Heart right ventricle (tissue), 16 donors: ENCODE measurements at regions not wholly inside any gene's neighbourhood (a gene's known extent, or its start where the extent isn't known, plus 50 kb on each side); places are given as distances from the start of the nearest gene placed in this dataset.

ENCODE experiments used
- ATAC-seq, 8 donors: fragments of 200-7000 bp; cut with Tn5 transposase; one replicate each; pipeline ENCODE4 v1.9.1; 2020; ENCODE audit warnings: mild to moderate bottlenecking in 8 of 8, moderate library complexity in 8 of 8, moderate number of reproducible peaks in 1 of 8
- DNase-seq, 2 donors: peaks; one replicate each; pipeline ENCODE4 v3.0.0-alpha.2; 2020
- H3K27ac ChIP-seq, 10 donors: fragments of 200-600 bp; sonication (generic) in 2 of 10; one replicate each; pipeline versions ENCODE4 v1.5.0 to v1.8.0; 2020 to 2022; ENCODE audit warnings: mild to moderate bottlenecking in 3 of 10
- H3K27me3 ChIP-seq, 7 donors: fragments of 200-600 bp; one replicate each; pipeline ENCODE4 v1.8.0; 2021 to 2022; ENCODE audit warnings: mild to moderate bottlenecking in 2 of 7
- H3K36me3 ChIP-seq, 9 donors: fragments of 200-600 bp; sonication (generic) in 1 of 9; one replicate each; pipeline versions ENCODE4 v1.5.0 to v1.8.0; 2020 to 2022; ENCODE audit warnings: mild to moderate bottlenecking in 2 of 9
- H3K4me1 ChIP-seq, 9 donors: fragments of 200-600 bp; sonication (generic) in 1 of 9; one replicate each; pipeline versions ENCODE4 v1.5.0 to v1.8.0; 2020 to 2022; ENCODE audit warnings: mild to moderate bottlenecking in 4 of 9
- H3K4me3 ChIP-seq, 10 donors: fragments of 200-600 bp; sonication (generic) in 2 of 10; one replicate each; pipeline versions ENCODE4 v1.5.0 to v1.8.0; 2020 to 2022; ENCODE audit warnings: mild to moderate bottlenecking in 7 of 10, moderate library complexity in 2 of 10
- H3K9me3 ChIP-seq, 11 donors: fragments of 200-600 bp in 10 of 11; sonication (generic) in 2 of 11; one replicate each; pipeline versions ENCODE4 v1.5.0 to v1.8.0; 2013 to 2022; ENCODE audit warnings: mild to moderate bottlenecking in 2 of 11, control low read depth in 1 of 11, moderate library complexity in 1 of 11
- CTCF ChIP-seq, 9 donors: fragments of 200-600 bp; sonication (generic) in 2 of 9; IDR thresholded peaks; one replicate each; pipeline versions ENCODE4 v1.5.0 to v1.8.0; 2021 to 2022; ENCODE audit warnings: antibody characterized with exemption in 9 of 9, mild to moderate bottlenecking in 5 of 9, moderate library complexity in 1 of 9
- WGBS, 2 donors: extraction: QIAGEN DNeasy Blood & Tissue Kit; methylation state at CpG; one replicate each; pipeline ENCODE4 v1.1.7; 2013; ENCODE audit warnings: inconsistent platforms in 1 of 2; 5-methylcytosine and 5-hydroxymethylcytosine counted together
- intact Hi-C, 10 donors: fragments of 100-400 bp; cut with DNase I; formaldehyde crosslinking; loops; one replicate each; pipeline versions ENCODE4 v1.11.1 to v1.14.2; 2022
- donor health status: Arrhythmogenic right ventricular cardiomyopathy.
- donor health status: ischemic (EF 13 %, LVEDD 7.1; RV severe dilation, severe dysfunction).
- donor health status: healthy with polysubstance abuse.
- donor health status: DM: no; HTN: yes; CAD: no.
- donor health status: DM: no; HTN: no; CAD: no.
- donor health status: ischemic (EF 25% LVEDD 6.9; RV normal size, moderate dysfunction).
- donor health status: ischemic (EF 25% LVEDD 5.7; RV mildly dilated, moderate dysfunction).
- donor health status: healthy.
- donor health status: DM: yes; HTN: yes; CAD: no.
- donor health status: Ischemic cardiomyopathy.
- donor health status: ischemic (EF 35%, LVEDD 5.7; RV mildly dilated, moderate dysfunction).
- donor health status: nonischemic (EF 11% LVEDD 7.7; RV severe dilation, severe dysfunction).
- donor health status: DM: yes; HTN: yes; CAD: no.
- donor health status: PGD.
- donor health status: ischemic (EF 29% LVEDD 5.4; RV normal size, mild dysfunction).
- donor health status: nonischemic (EF 23%, LVEDD 6.1; RV moderate dilation, normal function).

GRCh38 chr22:26857169-26857568, 199.8 kb downstream of the MIAT start:
- H3K36me3 ChIP-seq, result no peaks in the 10 kb centered on the region
- 81 to 83% methylated on average over 5 of the region's 5 CpGs for WGBS, 2 donors

GRCh38 chr22:26860301-26860700, 202.9 kb downstream of the MIAT start:
- TF ChIP-seq CTCF (IDR thresholded peaks at IDR 0.05), result no peak
- Histone ChIP-seq H3K4me3 (no peak overlapping the region), H3K9me3 (peaks cover 0 to 6% (median 0%) of the 10 kb centered on the region in 11 donors), H3K27ac (no peak overlapping the region), H3K4me1 (no peaks in the 10 kb centered on the region), H3K36me3 (peaks cover 0 to 4% (median 0%) of the 10 kb centered on the region in 9 donors), H3K27me3 (no peaks in the 10 kb centered on the region)
- no peak for DNase-seq
- WGBS, 2 donors, result 95 to 96% methylated on average over 9 of the region's 9 CpGs
- ATAC-seq, result no peak
- intact Hi-C loops, result loop anchor here in 1 of 10 donors (10.0 kb wide), 1 partner anchor 56 kb away; no protein-coding TSS in a partner anchor

More at GRCh38 chr22:26857169-26857568, 199.8 kb downstream of the MIAT start:
- no peaks in the 10 kb centered on the region for H3K4me1 ChIP-seq
- no peak overlapping the region for H3K4me3 ChIP-seq
- H3K27me3 ChIP-seq, result no peaks in the 10 kb centered on the region
- DNase-seq, result no peak
- no peak for TF ChIP-seq CTCF (IDR thresholded peaks at IDR 0.05)
- no peak for ATAC-seq
- H3K27ac ChIP-seq, result no peak overlapping the region
- intact Hi-C loops, result loop anchor here in 1 of 10 donors (10.0 kb wide), 1 partner anchor 62 kb away; no protein-coding TSS in a partner anchor
- peaks cover 0 to 6% (median 0%) of the 10 kb centered on the region in 11 donors for H3K9me3 ChIP-seq

- H3K4me1 ChIP-seq, result no peaks in the 10 kb centered on the region
- no peaks in the 10 kb centered on the region for H3K27me3 ChIP-seq
- H3K4me3 ChIP-seq, result no peak overlapping the region
- peaks cover 0 to 24% (median 6%) of the 10 kb centered on the region in 11 donors for H3K9me3 ChIP-seq
- TF ChIP-seq CTCF (IDR thresholded peaks at IDR 0.05), result no peak
- H3K27ac ChIP-seq, result no peak overlapping the region
- no peak for ATAC-seq
- peaks cover 0 to 17% (median 0%) of the 10 kb centered on the region in 9 donors for H3K36me3 ChIP-seq
- intact Hi-C loops, result loop anchor here in 1 of 10 donors (10.0 kb wide), 1 partner anchor 60 kb away; no protein-coding TSS in a partner anchor
- no peak for DNase-seq
- WGBS, 2 donors, result 93 to 97% methylated on average over 1 of the region's 1 CpG
Observed at GRCh38 chr22:26865021-26865420, 207.6 kb downstream of the MIAT start.

DNA sequence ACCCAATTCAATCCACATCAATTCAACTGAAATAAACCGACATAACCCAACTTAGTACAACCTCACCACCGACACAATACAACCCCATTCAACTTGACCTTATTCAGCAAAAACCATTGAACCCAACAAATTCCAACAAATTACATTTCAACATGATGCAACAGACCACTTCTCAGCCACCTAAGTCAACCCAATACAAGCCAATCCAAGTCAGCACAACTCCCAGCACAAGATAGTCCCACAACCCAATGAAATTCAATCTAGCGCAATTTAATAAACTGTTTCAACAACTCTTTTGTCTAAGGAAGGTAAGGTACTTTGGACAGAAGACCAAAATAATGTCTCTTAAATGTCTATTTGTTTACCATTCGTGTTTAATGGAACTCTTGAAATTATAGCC, 226.0 kb downstream of the MIAT start:
- DNase-seq, result no peak
- ATAC-seq, result no peak
- no peaks in the 10 kb centered on the region for H3K27me3 ChIP-seq
- WGBS, 2 donors, result 95 to 97% methylated on average over 4 of the region's 4 CpGs
- no peaks in the 10 kb centered on the region for H3K36me3 ChIP-seq
- intact Hi-C loops, result no loop called here
- no peak for TF ChIP-seq CTCF (IDR thresholded peaks at IDR 0.05)
- peaks cover 0 to 13% (median 7%) of the 10 kb centered on the region in 9 donors for H3K4me1 ChIP-seq
- no peaks in the 10 kb centered on the region for H3K9me3 ChIP-seq
- H3K27ac ChIP-seq, result no peak overlapping the region
- no peak overlapping the region for H3K4me3 ChIP-seq
